Mammary epithelial cell (primary cell): ENCODE measurements at regions not wholly inside any gene's neighbourhood (a gene's known extent, or its start where the extent isn't known, plus 50 kb on each side); places are given as distances from the start of the nearest gene placed in this dataset.

ENCODE experiments used
- EZH2 ChIP-seq: IDR thresholded peaks from 2 replicates; pipeline ENCODE4 v1.6.1; 2012; ENCODE audit warnings: low read length, inconsistent platforms, borderline replicate concordance
- TF ChIP-seq, protein P1 (sequence below), 2 donors: IDR thresholded peaks in 1 of 2; conservative IDR thresholded peaks in 1 of 2; 2 replicates each; pipeline ENCODE4 v1.5.1; 2011 to 2012; ENCODE audit warnings: inconsistent platforms in 2 of 2, low read length in 2 of 2, mild to moderate bottlenecking in 2 of 2, control low read depth in 1 of 2, low read depth in 1 of 2; ENCODE audit not compliant: insufficient read depth in 1 of 2; ENCODE audit errors: extremely low read depth in 1 of 2

DNA sequence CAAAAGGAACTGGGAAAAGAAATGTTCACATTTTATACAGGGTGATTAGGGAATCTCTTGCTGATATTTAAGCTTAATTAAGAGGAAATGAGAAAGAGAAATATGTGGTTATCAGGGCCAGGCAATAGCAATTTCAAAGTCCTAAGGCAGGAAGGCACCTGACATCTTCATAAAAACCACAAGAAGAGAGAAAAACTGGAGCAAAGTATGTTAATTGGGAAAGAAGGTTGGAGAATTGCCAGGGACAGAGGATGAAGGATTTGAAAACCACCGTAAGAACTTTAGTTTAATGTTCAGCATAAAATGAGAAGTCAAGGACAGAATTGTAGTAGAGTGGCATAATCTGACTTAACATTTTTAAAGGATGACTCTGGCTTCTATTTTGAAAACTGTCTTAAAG, 691.8 kb upstream of the NRXN1 start:
- TF ChIP-seq, protein P1, sequence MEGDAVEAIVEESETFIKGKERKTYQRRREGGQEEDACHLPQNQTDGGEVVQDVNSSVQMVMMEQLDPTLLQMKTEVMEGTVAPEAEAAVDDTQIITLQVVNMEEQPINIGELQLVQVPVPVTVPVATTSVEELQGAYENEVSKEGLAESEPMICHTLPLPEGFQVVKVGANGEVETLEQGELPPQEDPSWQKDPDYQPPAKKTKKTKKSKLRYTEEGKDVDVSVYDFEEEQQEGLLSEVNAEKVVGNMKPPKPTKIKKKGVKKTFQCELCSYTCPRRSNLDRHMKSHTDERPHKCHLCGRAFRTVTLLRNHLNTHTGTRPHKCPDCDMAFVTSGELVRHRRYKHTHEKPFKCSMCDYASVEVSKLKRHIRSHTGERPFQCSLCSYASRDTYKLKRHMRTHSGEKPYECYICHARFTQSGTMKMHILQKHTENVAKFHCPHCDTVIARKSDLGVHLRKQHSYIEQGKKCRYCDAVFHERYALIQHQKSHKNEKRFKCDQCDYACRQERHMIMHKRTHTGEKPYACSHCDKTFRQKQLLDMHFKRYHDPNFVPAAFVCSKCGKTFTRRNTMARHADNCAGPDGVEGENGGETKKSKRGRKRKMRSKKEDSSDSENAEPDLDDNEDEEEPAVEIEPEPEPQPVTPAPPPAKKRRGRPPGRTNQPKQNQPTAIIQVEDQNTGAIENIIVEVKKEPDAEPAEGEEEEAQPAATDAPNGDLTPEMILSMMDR (conservative IDR thresholded peaks at IDR 0.05 in 1 of 2, IDR thresholded peaks at IDR 0.05 in 1 of 2; ENCODE audit: extremely low read depth in 1 of 2, insufficient read depth in 1 of 2, low read depth in 1 of 2, low read length in 2 of 2) = no peak
- no peak for TF ChIP-seq EZH2
